Stimulated activated naive CD8-positive, alpha-beta T cell treated with anti-CD3 and anti-CD28 coated beads, Interleukin-15, amount 100 ng/mL, for 72 hours (primary cell): ENCODE measurements at regions not wholly inside any gene's neighbourhood (a gene's known extent, or its start where the extent isn't known, plus 50 kb on each side); places are given as distances from the start of the nearest gene placed in this dataset.

Source experiments
- ATAC-seq: fragments of 150-1000 bp; cut with Tn5 transposase; 2 replicates; pipeline ENCODE4 v1.10.0; 2021; ENCODE audit warnings: mild to moderate bottlenecking, moderate library complexity
- DNase-seq, 2 donors: peaks; one replicate each; pipeline ENCODE4 v3.0.0; 2021 to 2022
- H3K27ac Mint-ChIP-seq, 2 donors: one replicate each; pipeline ENCODE4 v1.8.0; 2022; ENCODE audit warnings: mild to moderate bottlenecking in 2 of 2, mixed read lengths in 2 of 2, moderate library complexity in 2 of 2
- H3K27me3 Mint-ChIP-seq: one replicate; pipeline ENCODE4 v1.8.0; 2022; ENCODE audit warnings: mixed read lengths
- H3K4me1 Mint-ChIP-seq: one replicate; pipeline ENCODE4 v1.8.0; 2022; ENCODE audit warnings: mild to moderate bottlenecking, mixed read lengths
- H3K4me3 Mint-ChIP-seq, 2 donors: one replicate each; pipeline ENCODE4 v1.8.0; 2022; ENCODE audit warnings: mild to moderate bottlenecking in 2 of 2, mixed read lengths in 2 of 2, moderate library complexity in 1 of 2
- H3K9me3 Mint-ChIP-seq, 2 donors: one replicate each; pipeline ENCODE4 v1.8.0; 2022; ENCODE audit warnings: mixed read lengths in 2 of 2

DNA sequence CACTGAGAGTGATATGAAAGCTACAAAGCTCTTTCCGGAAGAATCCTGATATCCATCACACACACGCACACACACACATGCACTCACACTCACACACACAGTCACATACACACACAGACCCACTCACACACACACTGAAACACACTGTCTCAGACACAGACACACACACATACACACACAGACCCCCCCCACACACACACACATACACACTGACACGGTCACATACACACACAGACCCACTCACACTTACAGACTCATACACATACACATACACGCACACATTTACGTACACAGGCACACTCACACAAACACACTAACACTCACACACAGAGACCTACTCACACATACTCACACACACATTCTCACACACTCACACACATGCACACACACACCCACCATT lies 58.6 kb downstream of the LIG4 start:
- no peak for DNase-seq
- peaks cover 0 to 5% of the 10 kb centered on the region in 2 donors for H3K9me3 Mint-ChIP-seq
- H3K4me1 Mint-ChIP-seq = no peaks in the 10 kb centered on the region
- H3K4me3 Mint-ChIP-seq = no peak overlapping the region
- H3K27ac Mint-ChIP-seq = no peak overlapping the region
- no peak for ATAC-seq
- peaks cover 7% of the 10 kb centered on the region for H3K27me3 Mint-ChIP-seq

DNA sequence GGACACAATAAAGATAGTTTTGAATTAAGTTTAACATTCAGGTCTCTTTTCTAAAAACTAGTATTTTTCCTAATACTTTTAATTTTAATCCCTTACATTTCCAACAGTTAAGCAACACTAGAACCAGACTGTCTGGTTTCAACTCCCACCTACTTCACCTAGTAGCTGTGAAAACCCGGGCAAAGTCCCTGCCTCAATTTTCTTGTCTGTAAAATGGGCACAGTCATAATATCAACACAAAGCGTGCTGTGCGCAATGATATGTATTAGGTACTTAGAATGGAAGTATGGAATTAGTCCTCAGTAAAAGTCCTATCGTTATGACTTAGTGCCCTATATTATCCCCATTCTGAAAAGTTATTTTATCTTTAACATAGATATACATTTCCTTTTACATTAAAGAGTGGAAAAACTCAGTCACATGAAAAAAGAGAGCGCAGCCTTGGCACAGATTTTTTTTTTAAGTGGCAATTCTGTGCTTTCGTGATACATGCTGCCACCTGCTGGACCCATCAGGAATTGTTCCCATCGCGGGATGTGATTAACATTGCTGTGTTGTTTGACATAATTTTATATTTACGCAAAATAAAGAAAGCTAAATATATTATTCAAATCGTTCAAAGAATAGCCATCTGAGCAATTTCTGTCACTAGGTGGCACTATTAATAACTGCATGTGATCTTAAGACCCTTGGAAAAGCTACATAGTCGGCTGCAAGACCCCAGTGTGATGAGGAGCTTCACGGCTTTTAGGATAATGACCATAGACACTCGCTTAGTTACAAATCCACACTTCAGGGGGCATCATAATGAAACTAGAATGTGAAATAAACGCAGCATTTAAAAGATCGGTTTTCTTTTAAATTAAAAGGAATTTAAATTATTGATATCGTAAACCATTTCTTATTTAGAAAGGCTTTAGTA lies 59.9 kb downstream of the LIG4 start:
- H3K27me3 Mint-ChIP-seq = peaks cover 7% of the 10 kb centered on the region
- H3K4me1 Mint-ChIP-seq = no peaks in the 10 kb centered on the region
- peaks cover 0 to 5% of the 10 kb centered on the region in 2 donors for H3K9me3 Mint-ChIP-seq
- ATAC-seq (peak; percentile 39), DNase-seq (peak; percentile 36 to 38)
- no peak overlapping the region for H3K27ac Mint-ChIP-seq
- H3K4me3 Mint-ChIP-seq = no peak overlapping the region

DNA sequence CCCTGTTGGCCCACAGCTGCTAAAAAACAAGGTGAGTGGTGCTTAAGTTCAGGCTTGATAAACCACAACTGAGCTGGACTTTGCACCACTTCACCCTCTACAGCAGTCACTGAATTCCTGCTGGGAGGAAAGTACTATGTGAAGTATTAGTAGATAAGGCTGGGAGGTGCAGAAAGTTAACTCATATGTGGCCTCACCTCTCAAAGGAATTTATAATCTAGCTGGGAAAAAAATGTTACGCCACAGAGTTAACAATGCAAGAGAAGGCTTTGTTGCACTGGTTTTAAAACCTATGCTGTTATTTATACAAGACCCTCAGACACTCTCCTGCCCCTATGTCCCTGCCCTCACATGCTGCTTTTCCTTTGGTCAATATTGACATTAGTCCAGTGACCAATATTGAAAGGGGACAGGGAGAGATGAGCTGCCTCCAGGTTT lies 60.9 kb downstream of the LIG4 start:
- ATAC-seq = no peak
- Mint-ChIP-seq H3K27me3 (peaks cover 7% of the 10 kb centered on the region), H3K4me3 (no peak overlapping the region), H3K27ac (no peak overlapping the region), H3K4me1 (no peaks in the 10 kb centered on the region), H3K9me3 (peaks cover 0 to 5% of the 10 kb centered on the region in 2 donors)
- no peak for DNase-seq

DNA sequence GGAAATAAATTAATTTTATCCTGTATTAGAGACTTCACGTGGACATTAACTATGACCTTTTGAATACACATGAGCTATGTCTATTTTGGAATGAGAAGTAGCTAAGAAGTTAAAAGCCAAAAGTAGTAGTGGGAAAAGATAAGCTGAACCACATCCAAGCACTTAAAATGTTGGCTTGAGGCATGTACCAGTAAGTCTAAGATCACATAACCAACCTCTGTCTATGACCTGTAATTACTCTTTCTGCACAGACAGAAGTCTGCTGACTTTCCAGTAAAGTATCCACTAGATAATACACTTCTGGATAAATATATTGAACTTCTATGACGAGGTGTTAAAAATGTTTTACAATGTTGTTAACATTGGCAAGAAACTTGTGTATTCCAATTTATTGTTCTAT lies 68.7 kb downstream of the LIG4 start:
- H3K27ac Mint-ChIP-seq = no peak overlapping the region
- peaks cover 9% of the 10 kb centered on the region for H3K27me3 Mint-ChIP-seq
- no peak for DNase-seq
- H3K9me3 Mint-ChIP-seq = peaks cover 6 to 7% of the 10 kb centered on the region in 2 donors
- no peak for ATAC-seq
- no peaks in the 10 kb centered on the region for H3K4me1 Mint-ChIP-seq
- no peak overlapping the region for H3K4me3 Mint-ChIP-seq

GRCh38 chr13:108142702-108143436 lies 72.5 kb downstream of the LIG4 start:
- Mint-ChIP-seq H3K4me1 (no peaks in the 10 kb centered on the region), H3K27ac (no peak overlapping the region), H3K9me3 (peaks cover 5 to 6% of the 10 kb centered on the region in 2 donors), H3K27me3 (peaks cover 14% of the 10 kb centered on the region), H3K4me3 (no peak overlapping the region)
- ATAC-seq = no peak
- DNase-seq = no peak

DNA sequence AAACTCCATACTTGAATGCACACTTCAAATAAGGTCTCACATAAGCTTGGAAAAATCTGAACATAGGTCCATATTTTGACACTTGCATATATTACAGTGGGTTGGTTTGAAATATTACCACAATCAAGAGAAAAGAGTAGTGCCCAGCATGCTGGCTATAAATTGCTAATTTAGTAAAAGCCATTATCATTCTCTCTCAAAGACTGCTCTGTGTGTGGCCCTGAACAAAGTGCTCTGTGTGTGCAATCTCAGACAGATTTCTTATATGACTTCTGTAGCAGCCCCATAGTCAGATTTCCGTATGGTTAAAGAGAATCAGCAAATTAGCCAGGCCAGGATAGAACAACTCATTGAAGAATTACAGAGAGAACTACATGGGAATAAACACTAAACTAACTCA lies 78.2 kb downstream of the LIG4 start:
- no peaks in the 10 kb centered on the region for H3K9me3 Mint-ChIP-seq
- H3K27ac Mint-ChIP-seq = no peak overlapping the region
- H3K4me1 Mint-ChIP-seq = no peaks in the 10 kb centered on the region
- DNase-seq (no peak), ATAC-seq (no peak)
- peaks cover 8% of the 10 kb centered on the region for H3K27me3 Mint-ChIP-seq
- no peak overlapping the region for H3K4me3 Mint-ChIP-seq

DNA sequence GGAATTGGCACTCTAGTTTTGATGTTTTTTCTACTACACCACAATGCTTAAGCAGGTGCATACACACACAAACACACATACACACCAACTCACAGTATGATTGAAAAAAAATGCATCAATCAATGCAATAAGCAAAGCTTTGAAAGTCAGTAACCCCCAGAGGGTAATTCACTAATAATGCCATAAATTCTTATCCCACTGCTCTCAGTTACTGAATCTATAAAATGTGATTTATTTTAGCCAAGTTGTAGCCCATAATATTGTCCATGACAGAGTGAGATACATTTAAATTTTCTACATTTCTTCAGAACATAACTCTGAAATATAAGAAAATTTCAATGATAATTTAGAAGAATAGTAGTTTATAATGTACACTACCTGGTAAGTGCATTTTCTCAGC lies 87.9 kb downstream of the LIG4 start:
- no peak for DNase-seq
- no peaks in the 10 kb centered on the region for H3K4me1 Mint-ChIP-seq
- H3K27ac Mint-ChIP-seq = no peak overlapping the region
- H3K27me3 Mint-ChIP-seq = no peaks in the 10 kb centered on the region
- H3K9me3 Mint-ChIP-seq = peaks cover 0 to 6% of the 10 kb centered on the region in 2 donors
- no peak overlapping the region for H3K4me3 Mint-ChIP-seq
- no peak for ATAC-seq

- Mint-ChIP-seq H3K27me3 (no peaks in the 10 kb centered on the region), H3K9me3 (peaks cover 0 to 6% of the 10 kb centered on the region in 2 donors), H3K27ac (no peak overlapping the region), H3K4me1 (no peaks in the 10 kb centered on the region), H3K4me3 (no peak overlapping the region)
- no peak for DNase-seq
- no peak for ATAC-seq
Observed at GRCh38 chr13:108126056-108126455, 89.3 kb downstream of the LIG4 start.

DNA sequence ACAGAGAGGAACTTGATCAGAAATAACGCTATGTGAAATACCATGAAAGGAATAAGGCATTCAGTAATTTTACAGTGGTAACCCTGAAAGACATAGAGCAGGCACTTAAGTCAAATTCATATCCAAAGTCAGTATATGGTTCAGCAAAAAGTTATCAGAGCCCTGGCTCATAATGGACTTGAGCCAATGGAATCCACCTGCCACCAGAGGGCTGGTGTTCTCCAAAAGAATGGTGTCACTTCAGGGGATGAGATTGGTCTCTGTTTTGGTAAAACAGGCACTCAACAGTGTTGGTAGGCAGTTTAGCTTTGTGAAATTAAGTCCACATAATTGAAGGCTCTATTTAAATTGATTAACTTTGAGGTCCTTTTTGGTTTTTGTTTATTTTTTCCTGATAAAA lies 93.9 kb downstream of the LIG4 start:
- Mint-ChIP-seq H3K4me1 (no peaks in the 10 kb centered on the region), H3K27me3 (no peaks in the 10 kb centered on the region), H3K4me3 (no peak overlapping the region), H3K27ac (no peak overlapping the region), H3K9me3 (no peaks in the 10 kb centered on the region)
- DNase-seq (no peak), ATAC-seq (no peak)

DNA sequence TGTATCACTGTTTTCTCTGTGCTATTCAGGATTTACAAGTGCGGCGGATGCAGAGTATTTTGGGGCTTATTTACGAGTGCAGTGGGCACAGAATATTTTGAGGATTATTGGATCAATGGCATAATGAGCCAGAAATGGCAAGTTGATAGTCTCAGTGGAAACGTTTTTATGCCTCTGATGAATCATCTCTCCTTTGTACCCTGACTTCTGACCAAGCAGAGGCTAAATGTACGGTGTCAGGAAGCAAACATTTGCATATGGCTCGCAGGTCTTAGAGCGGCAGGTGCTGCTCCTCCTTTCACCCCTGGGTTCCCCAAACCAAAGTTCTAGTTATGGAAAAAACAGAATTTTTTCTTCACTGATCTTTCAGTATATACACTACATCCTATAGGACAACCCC lies 94.5 kb downstream of the LIG4 start:
- Mint-ChIP-seq H3K4me1 (no peaks in the 10 kb centered on the region), H3K4me3 (no peak overlapping the region), H3K27ac (no peak overlapping the region), H3K27me3 (no peaks in the 10 kb centered on the region), H3K9me3 (no peaks in the 10 kb centered on the region)
- ATAC-seq = no peak
- no peak for DNase-seq

DNA sequence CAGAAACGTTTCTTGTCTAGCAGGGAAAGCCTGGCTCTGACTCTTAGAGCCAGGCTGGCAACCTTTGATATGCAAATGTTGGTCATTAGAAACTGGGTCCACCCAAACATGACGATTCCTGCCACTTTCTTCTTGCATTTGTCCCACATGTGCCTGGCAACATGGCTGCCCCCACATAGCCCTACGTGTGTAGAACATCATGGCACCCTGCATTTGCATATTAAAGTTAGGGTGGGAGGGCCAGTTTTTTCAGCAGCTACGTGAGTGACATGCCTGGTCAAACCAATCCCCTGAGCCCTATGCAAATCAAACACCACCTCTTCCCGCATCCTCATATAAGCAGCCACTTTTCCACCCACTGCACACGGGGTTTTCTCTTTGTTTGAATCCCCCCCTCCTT lies 95.0 kb downstream of the LIG4 start:
- no peaks in the 10 kb centered on the region for H3K27me3 Mint-ChIP-seq
- no peaks in the 10 kb centered on the region for H3K9me3 Mint-ChIP-seq
- H3K27ac Mint-ChIP-seq = no peak overlapping the region
- ATAC-seq (no peak), DNase-seq (no peak)
- H3K4me1 Mint-ChIP-seq = no peaks in the 10 kb centered on the region
- no peak overlapping the region for H3K4me3 Mint-ChIP-seq

- Mint-ChIP-seq H3K4me3 (no peak overlapping the region), H3K4me1 (no peaks in the 10 kb centered on the region), H3K27ac (no peak overlapping the region), H3K27me3 (no peaks in the 10 kb centered on the region), H3K9me3 (peaks cover 0 to 7% of the 10 kb centered on the region in 2 donors)
- DNase-seq = no peak
- no peak for ATAC-seq
Observed at GRCh38 chr13:108115738-108116137, 99.6 kb downstream of the LIG4 start.

GRCh38 chr13:108113407-108113806 lies 101.9 kb downstream of the LIG4 start:
- ATAC-seq (no peak), DNase-seq (no peak)
- Mint-ChIP-seq H3K4me1 (no peaks in the 10 kb centered on the region), H3K9me3 (peaks cover 0 to 7% of the 10 kb centered on the region in 2 donors), H3K27me3 (no peaks in the 10 kb centered on the region), H3K4me3 (no peak overlapping the region), H3K27ac (no peak overlapping the region)

DNA sequence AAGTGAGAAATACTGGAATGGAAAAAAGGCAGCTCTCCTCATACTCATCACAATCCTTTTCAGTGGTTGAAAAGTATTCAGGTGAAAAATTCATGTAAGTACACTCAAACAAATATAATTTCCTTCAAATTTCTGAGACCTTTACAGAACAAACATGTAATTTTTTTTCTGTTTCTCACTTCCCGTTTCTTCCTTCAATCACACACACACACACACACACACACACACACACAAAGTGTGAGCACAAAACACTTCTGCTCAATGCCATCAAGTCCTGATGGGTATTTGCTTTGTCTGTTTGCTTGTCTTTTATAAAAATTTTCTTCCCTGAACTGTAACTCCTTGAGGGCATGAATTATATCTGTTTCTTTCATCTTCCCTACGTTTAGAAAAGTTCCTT lies 110.6 kb downstream of the LIG4 start:
- DNase-seq = no peak
- no peak overlapping the region for H3K4me3 Mint-ChIP-seq
- no peak overlapping the region for H3K27ac Mint-ChIP-seq
- H3K27me3 Mint-ChIP-seq = peaks cover 13% of the 10 kb centered on the region
- ATAC-seq = no peak
- no peaks in the 10 kb centered on the region for H3K4me1 Mint-ChIP-seq
- peaks cover 0 to 11% of the 10 kb centered on the region in 2 donors for H3K9me3 Mint-ChIP-seq

DNA sequence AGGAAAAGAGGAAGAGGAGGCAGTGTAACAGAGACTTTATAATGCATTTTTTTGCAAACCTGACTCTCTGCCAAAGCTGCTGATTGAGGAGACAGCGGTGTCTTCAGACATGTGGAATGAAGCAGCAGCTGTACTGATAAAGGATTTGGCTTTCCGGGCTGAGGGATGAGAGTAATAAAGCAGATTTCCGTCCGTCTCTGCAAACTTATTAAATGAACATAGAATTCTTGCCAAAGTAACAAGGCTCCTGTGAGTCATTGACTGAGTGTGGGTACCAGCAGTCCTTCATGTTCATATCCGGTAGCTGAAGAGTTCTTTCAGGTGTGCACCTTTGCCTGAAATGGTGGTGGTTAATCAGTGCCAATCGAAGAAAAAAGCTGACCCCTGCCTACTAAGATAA lies 112.6 kb downstream of the LIG4 start:
- peaks cover 13% of the 10 kb centered on the region for H3K27me3 Mint-ChIP-seq
- H3K4me3 Mint-ChIP-seq = no peak overlapping the region
- no peak for DNase-seq
- ATAC-seq = no peak
- peaks cover 0 to 11% of the 10 kb centered on the region in 2 donors for H3K9me3 Mint-ChIP-seq
- H3K27ac Mint-ChIP-seq = no peak overlapping the region
- H3K4me1 Mint-ChIP-seq = no peaks in the 10 kb centered on the region

DNA sequence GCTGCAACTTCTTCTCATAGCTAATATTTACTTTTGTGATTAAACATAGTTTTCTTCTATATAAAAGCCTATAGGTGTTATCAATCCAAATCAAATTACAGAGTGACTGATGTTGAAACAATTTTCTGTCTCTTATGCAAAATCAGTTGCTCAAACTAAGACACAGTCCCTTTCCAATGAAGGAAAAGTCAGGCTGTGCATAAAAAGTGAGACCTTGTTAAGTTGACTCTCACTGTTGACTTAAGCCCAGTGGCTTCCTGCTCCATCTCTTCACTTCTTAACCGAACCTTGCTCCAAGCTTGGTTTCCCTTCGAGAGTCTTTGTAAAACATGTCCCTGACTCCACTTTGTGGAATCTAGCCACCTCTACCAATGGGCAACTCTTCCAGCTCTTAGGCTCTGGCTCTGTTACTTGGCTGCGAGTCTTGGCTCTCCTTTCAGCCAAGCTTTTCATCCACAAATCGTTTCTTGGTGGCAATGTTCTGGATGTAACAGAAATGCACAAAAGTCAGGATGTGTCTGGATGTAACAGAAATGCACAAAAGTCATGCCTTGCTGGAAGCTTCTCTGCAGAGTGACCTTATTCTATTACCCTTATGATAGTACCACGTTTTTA lies 118.9 kb downstream of the LIG4 start:
- no peak for ATAC-seq
- Mint-ChIP-seq H3K9me3 (no peaks in the 10 kb centered on the region), H3K4me1 (no peaks in the 10 kb centered on the region), H3K27me3 (no peaks in the 10 kb centered on the region), H3K27ac (no peak overlapping the region), H3K4me3 (no peak overlapping the region)
- no peak for DNase-seq
